Loucy (cell line): ENCODE measurements at regions not wholly inside any gene's neighbourhood (a gene's known extent, or its start where the extent isn't known, plus 50 kb on each side); places are given as distances from the start of the nearest gene placed in this dataset.

Experiments
- H2AFZ ChIP-seq: fragments of 200-600 bp; sonication (generic); 2 replicates; pipeline ENCODE4 v1.6.0; 2016; ENCODE audit warnings: antibody characterized with exemption, mild to moderate bottlenecking, low read length, moderate library complexity
- H3F3A ChIP-seq: fragments of 200-600 bp; 2 replicates; pipeline ENCODE4 v1.6.0; 2016; ENCODE audit warnings: antibody characterized with exemption, low read depth, mild to moderate bottlenecking
- H3K27me3 ChIP-seq: fragments of 200-600 bp; sonication (generic); 2 replicates; pipeline ENCODE4 v1.6.1; 2014; ENCODE audit warnings: low read length, mild to moderate bottlenecking; ENCODE audit not compliant: insufficient read depth, poor library complexity, severe bottlenecking
- H3K36me3 ChIP-seq: fragments of 200-600 bp; sonication (generic); 2 replicates; pipeline ENCODE4 v1.6.1; 2016; ENCODE audit warnings: low read length; ENCODE audit not compliant: insufficient read depth
- H3K4me1 ChIP-seq: fragments of 200-600 bp; sonication (generic); 2 replicates; pipeline ENCODE4 v1.5.1; 2014; ENCODE audit warnings: low read length, mild to moderate bottlenecking; ENCODE audit not compliant: insufficient read depth, poor library complexity, severe bottlenecking
- H3K4me2 ChIP-seq: fragments of 200-600 bp; sonication (generic); 2 replicates; pipeline ENCODE4 v1.6.0; 2014; ENCODE audit warnings: antibody characterized with exemption, low read length, low read depth, mild to moderate bottlenecking; ENCODE audit not compliant: poor library complexity, severe bottlenecking
- H3K4me3 ChIP-seq: fragments of 200-600 bp; sonication (generic); 2 replicates; pipeline ENCODE4 v1.5.1; 2014; ENCODE audit warnings: low read length, mild to moderate bottlenecking, mixed read lengths; ENCODE audit not compliant: poor library complexity, severe bottlenecking
- H3K79me2 ChIP-seq: fragments of 200-600 bp; sonication (generic); 2 replicates; pipeline ENCODE4 v1.6.1; 2014; ENCODE audit warnings: low read length; ENCODE audit not compliant: insufficient read depth
- H3K9ac ChIP-seq: fragments of 200-600 bp; sonication (generic); 2 replicates; pipeline ENCODE4 v1.6.0; 2014; ENCODE audit warnings: mild to moderate bottlenecking, low read depth, low read length, moderate library complexity; ENCODE audit not compliant: poor library complexity, severe bottlenecking
- H3K9me2 ChIP-seq: fragments of 200-600 bp; sonication (generic); replicated peaks from 2 replicates; pipeline ENCODE4 v1.6.1; 2016; ENCODE audit warnings: low read depth, low read length, mixed read lengths
- H3K9me3 ChIP-seq: fragments of 200-600 bp; sonication (generic); 2 replicates; pipeline ENCODE4 v1.6.1; 2014; ENCODE audit warnings: mild to moderate bottlenecking, antibody characterized with exemption, low read length, low read depth; ENCODE audit not compliant: insufficient read depth
- H4K20me1 ChIP-seq: fragments of 200-600 bp; sonication (generic); 2 replicates; pipeline ENCODE4 v1.6.0; 2014; ENCODE audit warnings: antibody characterized with exemption, low read length, mild to moderate bottlenecking; ENCODE audit not compliant: insufficient read depth, poor library complexity, severe bottlenecking
- EZH2phosphoT487 ChIP-seq: fragments of 200-600 bp; IDR thresholded peaks from 2 replicates; pipeline ENCODE4 v1.6.1; 2018; ENCODE audit warnings: antibody characterized with exemption, mild to moderate bottlenecking, moderate library complexity, borderline replicate concordance
- TF ChIP-seq, protein P1 (sequence below): fragments of 200-600 bp; sonication (generic); conservative IDR thresholded peaks from 2 replicates; pipeline ENCODE4 v1.5.1; 2014; ENCODE audit warnings: mild to moderate bottlenecking, antibody characterized with exemption, low read length

DNA sequence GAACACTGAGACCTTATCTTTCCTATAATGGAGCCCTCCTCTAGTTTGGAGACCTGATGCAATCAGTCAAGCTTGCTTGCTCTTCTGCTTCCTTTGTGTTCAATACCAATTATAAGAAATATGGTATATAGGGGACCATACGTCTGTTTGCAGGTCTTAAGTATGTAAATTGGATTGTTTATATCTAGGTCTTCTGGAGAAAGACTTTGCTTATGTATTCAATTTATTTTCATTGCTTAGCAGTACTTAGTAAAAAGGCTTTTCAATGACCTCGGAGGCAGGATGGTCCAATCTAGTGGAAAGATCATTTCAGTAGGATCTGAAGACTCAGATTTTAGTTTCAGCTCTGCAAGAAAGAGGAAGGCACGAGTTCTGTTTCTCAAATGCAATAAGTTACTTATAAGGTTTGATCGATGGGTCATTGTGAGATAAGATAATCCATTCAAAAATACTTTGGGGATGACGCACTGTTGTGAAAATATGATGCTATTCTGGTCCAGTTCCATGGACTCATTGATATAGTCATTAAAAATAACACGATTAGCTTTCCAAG lies 571.6 kb downstream of the SH2D4B start:
- TF ChIP-seq, protein P1, sequence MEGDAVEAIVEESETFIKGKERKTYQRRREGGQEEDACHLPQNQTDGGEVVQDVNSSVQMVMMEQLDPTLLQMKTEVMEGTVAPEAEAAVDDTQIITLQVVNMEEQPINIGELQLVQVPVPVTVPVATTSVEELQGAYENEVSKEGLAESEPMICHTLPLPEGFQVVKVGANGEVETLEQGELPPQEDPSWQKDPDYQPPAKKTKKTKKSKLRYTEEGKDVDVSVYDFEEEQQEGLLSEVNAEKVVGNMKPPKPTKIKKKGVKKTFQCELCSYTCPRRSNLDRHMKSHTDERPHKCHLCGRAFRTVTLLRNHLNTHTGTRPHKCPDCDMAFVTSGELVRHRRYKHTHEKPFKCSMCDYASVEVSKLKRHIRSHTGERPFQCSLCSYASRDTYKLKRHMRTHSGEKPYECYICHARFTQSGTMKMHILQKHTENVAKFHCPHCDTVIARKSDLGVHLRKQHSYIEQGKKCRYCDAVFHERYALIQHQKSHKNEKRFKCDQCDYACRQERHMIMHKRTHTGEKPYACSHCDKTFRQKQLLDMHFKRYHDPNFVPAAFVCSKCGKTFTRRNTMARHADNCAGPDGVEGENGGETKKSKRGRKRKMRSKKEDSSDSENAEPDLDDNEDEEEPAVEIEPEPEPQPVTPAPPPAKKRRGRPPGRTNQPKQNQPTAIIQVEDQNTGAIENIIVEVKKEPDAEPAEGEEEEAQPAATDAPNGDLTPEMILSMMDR, result no peak
- TF ChIP-seq EZH2phosphoT487, result no peak

DNA sequence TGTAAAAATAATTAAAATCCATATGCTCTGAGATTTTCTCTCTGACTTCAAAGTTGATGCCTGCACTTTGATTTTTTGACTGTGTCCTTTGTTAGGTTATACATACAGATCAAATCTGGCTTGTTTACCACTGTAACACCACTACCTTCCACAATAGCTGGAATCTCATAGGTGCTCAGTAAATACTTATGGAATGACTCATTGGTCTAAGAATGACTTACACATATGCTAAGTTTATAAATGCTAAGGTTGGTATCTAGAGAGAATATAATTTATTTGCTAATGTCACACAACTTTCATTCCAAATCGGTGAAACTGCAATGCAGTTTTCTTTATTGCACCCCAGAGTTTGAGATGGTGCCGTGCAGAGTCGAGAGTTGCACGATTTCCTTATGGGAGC lies 578.5 kb downstream of the SH2D4B start:
- no peak overlapping the region for H3K4me3 ChIP-seq
- TF ChIP-seq, protein P1, result no peak
- no peak for TF ChIP-seq EZH2phosphoT487
- no peak overlapping the region for H2AFZ ChIP-seq
- no peaks in the 10 kb centered on the region for H3K36me3 ChIP-seq
- no peaks in the 10 kb centered on the region for H3K27me3 ChIP-seq
- no peak overlapping the region for H3K4me2 ChIP-seq
- H3K9me2 ChIP-seq, result no peaks in the 10 kb centered on the region
- H3K9ac ChIP-seq, result no peak overlapping the region
- H4K20me1 ChIP-seq, result no peaks in the 10 kb centered on the region
- H3K9me3 ChIP-seq, result no peaks in the 10 kb centered on the region
- H3F3A ChIP-seq, result no peaks in the 10 kb centered on the region
- H3K79me2 ChIP-seq, result no peaks in the 10 kb centered on the region
- no peaks in the 10 kb centered on the region for H3K4me1 ChIP-seq

More for the DNA sequence above, 571.6 kb downstream of the SH2D4B start:
- no peaks in the 10 kb centered on the region for H3K9me3 ChIP-seq
- no peak overlapping the region for H3K9ac ChIP-seq
- H2AFZ ChIP-seq, result no peak overlapping the region
- no peaks in the 10 kb centered on the region for H3F3A ChIP-seq
- no peaks in the 10 kb centered on the region for H3K9me2 ChIP-seq
- H3K4me2 ChIP-seq, result no peak overlapping the region
- H3K4me3 ChIP-seq, result no peak overlapping the region
- H3K27me3 ChIP-seq, result no peaks in the 10 kb centered on the region
- no peaks in the 10 kb centered on the region for H4K20me1 ChIP-seq
- H3K79me2 ChIP-seq, result no peaks in the 10 kb centered on the region
- no peaks in the 10 kb centered on the region for H3K4me1 ChIP-seq
- no peaks in the 10 kb centered on the region for H3K36me3 ChIP-seq

GRCh38 chr10:81116990-81117389 lies 579.3 kb downstream of the SH2D4B start:
- H3K36me3 ChIP-seq, result no peaks in the 10 kb centered on the region
- no peaks in the 10 kb centered on the region for H3K4me1 ChIP-seq
- H3K4me3 ChIP-seq, result no peak overlapping the region
- no peak overlapping the region for H3K4me2 ChIP-seq
- H4K20me1 ChIP-seq, result no peaks in the 10 kb centered on the region
- no peaks in the 10 kb centered on the region for H3K9me2 ChIP-seq
- H3K9me3 ChIP-seq, result no peaks in the 10 kb centered on the region
- no peaks in the 10 kb centered on the region for H3K27me3 ChIP-seq
- H3K9ac ChIP-seq, result no peak overlapping the region
- no peak for TF ChIP-seq EZH2phosphoT487
- TF ChIP-seq, protein P1, result peak; percentile 29; the same call in 1 of the 2 replicates
- no peaks in the 10 kb centered on the region for H3F3A ChIP-seq
- H3K79me2 ChIP-seq, result no peaks in the 10 kb centered on the region
- H2AFZ ChIP-seq, result no peak overlapping the region
